ENCODE measurements at regions not wholly inside any gene's neighbourhood (a gene's known extent, or its start where the extent isn't known, plus 50 kb on each side); places are given as distances from the start of the nearest gene placed in this dataset.

DNA sequence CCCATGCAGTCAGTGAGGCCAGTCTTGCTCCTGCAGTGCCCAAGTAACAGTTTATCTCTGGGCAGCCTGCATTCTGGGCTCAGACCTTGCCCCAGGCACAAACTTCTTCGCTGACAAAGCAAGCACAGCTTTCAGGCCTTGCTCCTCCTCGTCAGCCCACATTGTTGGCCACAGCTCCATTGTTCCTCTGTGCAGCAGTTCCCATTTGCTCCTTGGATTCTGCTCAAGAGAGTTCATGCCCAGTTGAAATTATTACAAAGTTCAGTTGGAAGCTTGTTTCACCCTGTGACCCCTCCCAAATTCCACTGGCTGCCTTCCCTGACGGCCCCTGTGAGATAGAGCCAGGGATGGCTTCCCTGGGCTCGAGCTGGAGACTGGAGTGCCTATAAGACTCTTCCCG lies 163.4 kb upstream of the DDHD1 start:
- H3K27ac ChIP-seq (replicated peaks) = no peak overlapping the region
- TF ChIP-seq, protein P1, sequence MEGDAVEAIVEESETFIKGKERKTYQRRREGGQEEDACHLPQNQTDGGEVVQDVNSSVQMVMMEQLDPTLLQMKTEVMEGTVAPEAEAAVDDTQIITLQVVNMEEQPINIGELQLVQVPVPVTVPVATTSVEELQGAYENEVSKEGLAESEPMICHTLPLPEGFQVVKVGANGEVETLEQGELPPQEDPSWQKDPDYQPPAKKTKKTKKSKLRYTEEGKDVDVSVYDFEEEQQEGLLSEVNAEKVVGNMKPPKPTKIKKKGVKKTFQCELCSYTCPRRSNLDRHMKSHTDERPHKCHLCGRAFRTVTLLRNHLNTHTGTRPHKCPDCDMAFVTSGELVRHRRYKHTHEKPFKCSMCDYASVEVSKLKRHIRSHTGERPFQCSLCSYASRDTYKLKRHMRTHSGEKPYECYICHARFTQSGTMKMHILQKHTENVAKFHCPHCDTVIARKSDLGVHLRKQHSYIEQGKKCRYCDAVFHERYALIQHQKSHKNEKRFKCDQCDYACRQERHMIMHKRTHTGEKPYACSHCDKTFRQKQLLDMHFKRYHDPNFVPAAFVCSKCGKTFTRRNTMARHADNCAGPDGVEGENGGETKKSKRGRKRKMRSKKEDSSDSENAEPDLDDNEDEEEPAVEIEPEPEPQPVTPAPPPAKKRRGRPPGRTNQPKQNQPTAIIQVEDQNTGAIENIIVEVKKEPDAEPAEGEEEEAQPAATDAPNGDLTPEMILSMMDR (IDR thresholded peaks at IDR 0.05; ENCODE audit: borderline replicate concordance) = no peak
- no peaks in the 10 kb centered on the region for H3K27me3 ChIP-seq (ENCODE audit: low read depth)
- H3K4me3 ChIP-seq = no peak overlapping the region
- no peaks in the 10 kb centered on the region for H3K36me3 ChIP-seq
- no peaks in the 10 kb centered on the region for H3K4me1 ChIP-seq
- peaks cover 14% of the 10 kb centered on the region for H3K9me3 ChIP-seq (replicated peaks)
- intact Hi-C loops (cut with micrococcal nuclease) = no loop called here
- DNase-seq = no peak

DNA sequence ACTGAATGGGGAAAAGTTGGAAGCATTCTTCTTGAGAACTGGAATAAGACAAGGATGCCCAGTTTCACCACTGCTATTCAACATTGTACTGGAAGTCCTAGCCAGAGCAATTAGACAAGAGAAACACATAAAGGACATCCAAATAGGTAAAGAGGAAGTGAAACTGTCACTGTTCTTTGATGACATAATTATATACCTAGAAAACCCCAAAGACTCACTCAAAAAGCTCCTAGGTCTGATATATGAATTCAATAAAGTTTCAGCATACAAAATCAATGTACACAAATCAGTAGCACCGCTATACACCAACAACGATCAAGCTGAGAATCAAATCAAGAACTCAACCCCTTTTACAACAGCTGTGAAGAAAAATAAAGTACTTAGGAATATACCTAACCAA lies 157.3 kb upstream of the DDHD1 start:
- no peak for DNase-seq
- H3K27ac ChIP-seq (replicated peaks) = no peak overlapping the region
- peaks cover 15% of the 10 kb centered on the region for H3K9me3 ChIP-seq (replicated peaks)
- TF ChIP-seq, protein P1 (IDR thresholded peaks at IDR 0.05; ENCODE audit: borderline replicate concordance) = no peak
- H3K4me3 ChIP-seq = no peak overlapping the region
- intact Hi-C loops (cut with micrococcal nuclease) = no loop called here
- no peaks in the 10 kb centered on the region for H3K36me3 ChIP-seq
- peaks cover 14% of the 10 kb centered on the region for H3K4me1 ChIP-seq
- H3K27me3 ChIP-seq (ENCODE audit: low read depth) = no peaks in the 10 kb centered on the region

DNA sequence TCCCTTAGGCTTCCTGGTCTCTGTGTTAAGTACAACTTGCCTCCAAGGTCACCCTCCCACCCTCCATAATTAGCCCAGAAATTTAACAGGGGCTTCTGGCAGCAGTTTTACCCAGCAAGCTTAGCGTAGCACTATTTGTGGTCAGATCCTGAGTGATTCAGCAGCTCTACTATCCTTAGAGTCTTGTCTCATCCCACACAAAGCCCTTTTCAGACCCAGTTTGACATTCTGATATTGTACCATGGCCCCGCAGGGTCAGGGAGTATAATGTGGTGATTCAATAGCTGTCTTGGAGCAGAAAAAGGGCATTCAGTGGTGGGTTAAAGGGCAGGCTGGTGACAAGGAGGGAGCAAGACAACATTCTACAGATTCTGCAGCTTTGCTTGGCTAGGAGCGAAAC lies 153.8 kb upstream of the DDHD1 start:
- H3K4me1 ChIP-seq = peaks cover 14% of the 10 kb centered on the region
- no peaks in the 10 kb centered on the region for H3K27me3 ChIP-seq (ENCODE audit: low read depth)
- H3K36me3 ChIP-seq = no peaks in the 10 kb centered on the region
- H3K4me3 ChIP-seq = peak overlapping the region; percentile 57
- DNase-seq = no peak
- peaks cover 5% of the 10 kb centered on the region for H3K9me3 ChIP-seq (replicated peaks)
- intact Hi-C loops (cut with micrococcal nuclease) = no loop called here
- H3K27ac ChIP-seq (replicated peaks) = peak overlapping the region; percentile 66
- TF ChIP-seq, protein P1 (IDR thresholded peaks at IDR 0.05; ENCODE audit: borderline replicate concordance) = no peak

DNA sequence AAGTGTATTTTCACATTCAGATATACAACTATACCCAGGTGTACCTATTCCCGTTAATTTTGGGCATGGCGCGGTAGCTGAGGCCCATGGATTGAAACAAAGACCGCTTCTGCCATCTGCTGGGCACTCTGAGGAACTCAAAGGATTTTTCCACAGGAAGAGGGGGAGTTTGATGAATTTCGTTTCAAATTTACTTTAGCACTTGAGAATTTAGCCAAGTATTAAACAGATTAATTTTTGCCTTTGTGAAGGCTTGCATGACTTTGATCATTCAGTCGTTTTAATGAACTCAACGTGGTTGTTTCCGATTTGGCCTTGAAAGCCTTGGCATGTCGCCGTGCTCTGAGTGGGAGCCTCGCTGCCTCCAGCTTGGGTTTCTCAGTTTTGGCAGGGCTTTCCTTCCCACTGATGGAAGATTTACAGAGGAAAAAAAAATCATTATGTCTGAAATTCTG lies 153.2 kb upstream of the DDHD1 start:
- Histone ChIP-seq H3K36me3 (no peaks in the 10 kb centered on the region), H3K9me3 (replicated peaks) (no peaks in the 10 kb centered on the region), H3K27me3 (ENCODE audit: low read depth) (no peaks in the 10 kb centered on the region), H3K27ac (replicated peaks) (peak overlapping the region; percentile 66), H3K4me3 (peak overlapping the region; percentile 57), H3K4me1 (peaks cover 14% of the 10 kb centered on the region)
- TF ChIP-seq, protein P1 (IDR thresholded peaks at IDR 0.05; ENCODE audit: borderline replicate concordance) = peak; percentile 85
- intact Hi-C loops (cut with micrococcal nuclease) = no loop called here
- peak; percentile 56 for DNase-seq

DNA sequence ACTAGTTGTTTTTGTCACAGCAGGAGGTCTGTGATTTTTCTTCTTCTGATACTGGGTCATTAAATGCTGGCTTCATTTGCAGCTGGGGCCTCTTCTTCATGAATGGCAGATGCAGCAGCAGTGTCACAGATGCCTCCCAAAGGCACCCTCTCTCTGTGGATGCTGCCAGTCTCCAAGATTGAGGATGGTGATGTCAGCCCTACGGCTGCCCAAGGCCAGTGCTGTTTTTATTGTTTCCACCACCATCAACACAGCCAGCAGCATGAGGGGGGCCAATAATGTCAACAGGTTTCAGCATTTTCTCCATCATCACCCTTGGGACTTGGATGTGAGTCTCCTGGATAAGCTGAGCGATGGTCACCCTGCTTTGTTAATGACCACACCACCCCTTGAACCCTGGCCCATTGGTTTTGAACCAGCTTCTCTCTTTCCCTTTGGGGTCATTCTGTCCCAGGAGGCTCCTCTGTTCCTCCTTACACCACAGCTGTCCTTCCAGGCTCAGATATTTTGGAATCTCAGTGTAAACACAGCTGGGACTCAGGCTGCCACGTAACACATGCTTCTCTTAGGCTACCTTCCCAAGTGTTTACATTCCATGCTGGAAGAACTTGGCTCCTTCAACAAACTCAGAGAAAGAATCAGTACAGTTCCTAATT lies 151.7 kb upstream of the DDHD1 start:
- intact Hi-C loops (cut with micrococcal nuclease) = no loop called here
- TF ChIP-seq, protein P1 (IDR thresholded peaks at IDR 0.05; ENCODE audit: borderline replicate concordance) = no peak
- Histone ChIP-seq H3K36me3 (no peaks in the 10 kb centered on the region), H3K4me3 (no peak overlapping the region), H3K27ac (replicated peaks) (peak overlapping the region; percentile 66), H3K9me3 (replicated peaks) (no peaks in the 10 kb centered on the region), H3K4me1 (peaks cover 14% of the 10 kb centered on the region), H3K27me3 (ENCODE audit: low read depth) (no peaks in the 10 kb centered on the region)
- DNase-seq = peak; percentile 14

Data from left ventricle myocardium inferior (tissue), 1 donor.